Suppressor macrophage treated with lipopolysaccharide for 1 hour (primary cell): ENCODE measurements at regions not wholly inside any gene's neighbourhood (a gene's known extent, or its start where the extent isn't known, plus 50 kb on each side); places are given as distances from the start of the nearest gene placed in this dataset.
"Not testable (repeated sequence)": the region's sequence is repeated elsewhere in the genome, so short reads cannot be mapped to it uniquely, and the experiment has no call there.

Source experiments
- DNase-seq, 3 donors: peaks; one replicate each; pipeline ENCODE4 v3.0.0-alpha.2; 2020 to 2022

GRCh38 chr4:156538651-156539257, 432.8 kb downstream of the PDGFC start:
- DNase-seq = no peak

GRCh38 chr4:156538210-156538609, 433.4 kb downstream of the PDGFC start:
- DNase-seq = no peak

GRCh38 chr4:156537286-156537685, 434.3 kb downstream of the PDGFC start:
- no peak for DNase-seq

- no peak for DNase-seq
Observed at GRCh38 chr4:156536661-156537060, 434.9 kb downstream of the PDGFC start.

GRCh38 chr4:156534205-156534604, 437.4 kb downstream of the PDGFC start:
- DNase-seq = no peak

- no peak for DNase-seq
Observed at GRCh38 chr4:156528216-156528615, 443.4 kb downstream of the PDGFC start.

- DNase-seq = no peak
Observed at GRCh38 chr4:156527237-156527993, 444.2 kb downstream of the PDGFC start.

GRCh38 chr4:156523991-156524390, 447.6 kb downstream of the PDGFC start:
- DNase-seq = no peak

GRCh38 chr4:156523492-156523891, 448.1 kb downstream of the PDGFC start:
- DNase-seq = no peak

GRCh38 chr4:156521631-156522030, 450.0 kb downstream of the PDGFC start:
- DNase-seq = no peak

GRCh38 chr4:156517956-156518355, 453.6 kb downstream of the PDGFC start:
- DNase-seq = no peak

GRCh38 chr4:156517546-156517945, 454.1 kb downstream of the PDGFC start:
- no peak for DNase-seq

- no peak for DNase-seq
Observed at GRCh38 chr4:156516698-156517097, 454.9 kb downstream of the PDGFC start.

- DNase-seq = peak; percentile 29 to 85 (median 83)
Observed at GRCh38 chr4:156515295-156515694, 456.3 kb downstream of the PDGFC start.

- no peak for DNase-seq
Observed at GRCh38 chr4:156512622-156513021, 459.0 kb downstream of the PDGFC start.

GRCh38 chr4:156509921-156510320, 461.7 kb downstream of the PDGFC start:
- not testable (repeated sequence) for DNase-seq

GRCh38 chr4:156505341-156505955, 466.2 kb downstream of the PDGFC start:
- no peak for DNase-seq

- no peak for DNase-seq
Observed at GRCh38 chr4:156503119-156503518, 468.5 kb downstream of the PDGFC start.

GRCh38 chr4:156501962-156502361, 469.6 kb downstream of the PDGFC start:
- DNase-seq = no peak

GRCh38 chr4:156499684-156500083, 471.9 kb downstream of the PDGFC start:
- no peak for DNase-seq

GRCh38 chr4:156497486-156497885, 474.1 kb downstream of the PDGFC start:
- no peak for DNase-seq

GRCh38 chr4:156496797-156497196, 474.8 kb downstream of the PDGFC start:
- DNase-seq = no peak

- no peak for DNase-seq
Observed at GRCh38 chr4:156495836-156496235, 475.8 kb downstream of the PDGFC start.

- no peak for DNase-seq
Observed at GRCh38 chr4:156495091-156495490, 476.5 kb downstream of the PDGFC start.
